ENCODE measurements at regions not wholly inside any gene's neighbourhood (a gene's known extent, or its start where the extent isn't known, plus 50 kb on each side); places are given as distances from the start of the nearest gene placed in this dataset.
"Not testable (repeated sequence)": the region's sequence is repeated elsewhere in the genome, so short reads cannot be mapped to it uniquely, and the experiment has no call there.

GRCh38 chr6:67722861-67723261 is 912.2 kb upstream of the ADGRB3 start:
- no peak for DNase-seq

- DNase-seq, result no peak
Measured at GRCh38 chr6:67717281-67717680, 917.8 kb upstream of the ADGRB3 start.

GRCh38 chr6:67706388-67706787 is 928.7 kb upstream of the ADGRB3 start:
- no peak for DNase-seq

- no peak for DNase-seq
Measured at GRCh38 chr6:67698534-67698933, 936.5 kb upstream of the ADGRB3 start.

GRCh38 chr6:67694127-67694526 is 941.0 kb upstream of the ADGRB3 start:
- no peak for DNase-seq

GRCh38 chr6:67689329-67689728 is 945.8 kb upstream of the ADGRB3 start:
- DNase-seq, result no peak

- DNase-seq, result no peak
Measured at GRCh38 chr6:67687396-67687795, 947.7 kb upstream of the ADGRB3 start.

GRCh38 chr6:67686225-67686624 is 948.9 kb upstream of the ADGRB3 start:
- not testable (repeated sequence) for DNase-seq

GRCh38 chr6:67683960-67684359 is 951.1 kb upstream of the ADGRB3 start:
- DNase-seq, result no peak

GRCh38 chr6:67680297-67680932 is 954.7 kb upstream of the ADGRB3 start:
- DNase-seq, result no peak

- no peak for DNase-seq
Measured at GRCh38 chr6:67679566-67680296, 955.4 kb upstream of the ADGRB3 start.

- no peak for DNase-seq
Measured at GRCh38 chr6:67676892-67677291, 958.2 kb upstream of the ADGRB3 start.

GRCh38 chr6:67667637-67668422 is 967.3 kb upstream of the ADGRB3 start:
- DNase-seq, result no peak

- no peak for DNase-seq
Measured at GRCh38 chr6:67666177-67666964, 968.7 kb upstream of the ADGRB3 start.

- DNase-seq, result no peak
Measured at GRCh38 chr6:67664942-67665341, 970.1 kb upstream of the ADGRB3 start.

- no peak for DNase-seq
Measured at GRCh38 chr6:67663105-67663895, 971.8 kb upstream of the ADGRB3 start.

GRCh38 chr6:67653561-67653960 is 981.5 kb upstream of the ADGRB3 start:
- no peak for DNase-seq

GRCh38 chr6:67646550-67646949 is 988.5 kb upstream of the ADGRB3 start:
- no peak for DNase-seq

- no peak for DNase-seq
Measured at GRCh38 chr6:67643281-67643680, 991.8 kb upstream of the ADGRB3 start.

- no peak for DNase-seq
Measured at GRCh38 chr6:67642582-67642981, 992.5 kb upstream of the ADGRB3 start.

- no peak for DNase-seq
Measured at GRCh38 chr6:67640484-67640883, 994.6 kb upstream of the ADGRB3 start.

GRCh38 chr6:67639161-67639560 is 995.9 kb upstream of the ADGRB3 start:
- no peak for DNase-seq
